NCI-H2081 treated with DMSO at 0.1 percent for 48 hours (cell line): ENCODE measurements at regions not wholly inside any gene's neighbourhood (a gene's known extent, or its start where the extent isn't known, plus 50 kb on each side); places are given as distances from the start of the nearest gene placed in this dataset.
"Not testable (repeated sequence)": the region's sequence is repeated elsewhere in the genome, so short reads cannot be mapped to it uniquely, and the experiment has no call there.

Experiments used
- DNase-seq: peaks from one replicate; lab custom pipeline; 2025; lab: John Stamatoyannopoulos, UW

- not testable (repeated sequence) for DNase-seq
Observed at GRCh38 chr10:42533866-42534265, 104.5 kb downstream of the ZNF33B start.

- DNase-seq, result no peak
Observed at GRCh38 chr10:42532996-42533395, 105.4 kb downstream of the ZNF33B start.

- no peak for DNase-seq
Observed at GRCh38 chr10:42523098-42523497, 115.3 kb downstream of the ZNF33B start.

GRCh38 chr10:42519761-42520460, 118.5 kb downstream of the ZNF33B start:
- DNase-seq, result no peak

GRCh38 chr10:42519079-42519478, 119.3 kb downstream of the ZNF33B start:
- no peak for DNase-seq

GRCh38 chr10:42513921-42514320, 124.4 kb downstream of the ZNF33B start:
- DNase-seq, result no peak

- no peak for DNase-seq
Observed at GRCh38 chr10:42491801-42492200, 146.6 kb downstream of the ZNF33B start.

GRCh38 chr10:42491001-42491592, 147.3 kb downstream of the ZNF33B start:
- DNase-seq, result no peak

- no peak for DNase-seq
Observed at GRCh38 chr10:42490368-42490767, 148.0 kb downstream of the ZNF33B start.

- DNase-seq, result no peak
Observed at GRCh38 chr10:42488416-42488815, 150.0 kb downstream of the ZNF33B start.

GRCh38 chr10:42482411-42482810, 156.0 kb downstream of the ZNF33B start:
- no peak for DNase-seq

- DNase-seq, result no peak
Observed at GRCh38 chr10:42479057-42479456, 159.3 kb downstream of the ZNF33B start.

- no peak for DNase-seq
Observed at GRCh38 chr10:42477170-42477569, 161.2 kb downstream of the ZNF33B start.

- DNase-seq, result no peak
Observed at GRCh38 chr10:42476101-42476500, 162.3 kb downstream of the ZNF33B start.

GRCh38 chr10:42475168-42476098, 162.9 kb downstream of the ZNF33B start:
- no peak for DNase-seq

GRCh38 chr10:42454313-42454712, 184.1 kb downstream of the ZNF33B start:
- DNase-seq, result no peak

GRCh38 chr10:42431095-42431494, 207.3 kb downstream of the ZNF33B start:
- DNase-seq, result no peak

- DNase-seq, result no peak
Observed at GRCh38 chr10:42428534-42428933, 209.8 kb downstream of the ZNF33B start.

- no peak for DNase-seq
Observed at GRCh38 chr10:42422911-42423310, 215.5 kb downstream of the ZNF33B start.

- no peak for DNase-seq
Observed at GRCh38 chr10:42421812-42422211, 216.6 kb downstream of the ZNF33B start.

GRCh38 chr10:42419789-42420188, 218.6 kb downstream of the ZNF33B start:
- no peak for DNase-seq

- DNase-seq, result no peak
Observed at GRCh38 chr10:42380926-42381547, 257.3 kb downstream of the ZNF33B start.
